ENCODE measurements at regions not wholly inside any gene's neighbourhood (a gene's known extent, or its start where the extent isn't known, plus 50 kb on each side); places are given as distances from the start of the nearest gene placed in this dataset.

DNA sequence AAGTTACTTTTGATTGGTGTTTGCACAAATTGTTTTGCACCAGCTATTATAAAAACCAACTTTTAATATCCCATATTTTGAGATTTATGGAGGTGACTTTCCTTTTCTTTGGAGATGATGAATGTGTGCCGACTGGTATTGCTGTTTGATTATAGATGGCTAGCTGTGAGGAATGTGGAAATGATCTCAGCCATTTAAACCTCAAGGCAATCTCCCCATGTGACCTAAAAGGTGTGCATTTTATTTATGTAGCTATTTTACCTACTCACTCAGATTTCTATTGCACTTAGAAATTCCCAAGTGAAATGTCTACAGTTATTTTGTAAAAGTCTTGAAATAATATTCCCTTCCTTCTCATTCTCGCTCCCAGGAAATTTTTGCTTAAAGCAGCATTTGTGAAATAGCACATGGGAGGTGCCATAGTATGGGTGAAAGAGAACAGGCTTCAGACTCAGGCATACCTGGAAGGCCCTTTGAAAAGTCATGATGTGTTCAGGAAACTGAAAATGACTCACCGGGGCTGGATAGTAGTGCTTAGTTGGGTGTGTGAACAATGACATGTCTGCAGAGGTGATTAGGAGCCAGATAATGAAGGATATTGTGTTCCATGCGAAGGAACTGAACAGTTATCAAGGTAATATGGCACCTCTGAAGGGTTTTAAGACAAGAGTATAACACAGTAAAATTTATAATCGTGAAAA, 247.6 kb downstream of the CBLL2 start:
- Histone ChIP-seq H3K36me3 (replicated peaks; ENCODE audit: low read depth, low read length) (no peaks in the 10 kb centered on the region), H3K4me2 (ENCODE audit: low read length) (no peak overlapping the region), H3K9me3 (ENCODE audit: insufficient read depth, low read length) (no peaks in the 10 kb centered on the region), H3K27ac (ENCODE audit: low read length) (no peak overlapping the region), H3K27me3 (ENCODE audit: low read depth, low read length) (no peaks in the 10 kb centered on the region), H3K79me2 (ENCODE audit: low read length) (no peaks in the 10 kb centered on the region), H2AFZ (ENCODE audit: low read depth, low read length) (no peak overlapping the region), H3K4me3 (ENCODE audit: low read length) (no peak overlapping the region), H3K4me1 (ENCODE audit: low read length) (no peaks in the 10 kb centered on the region), H4K20me1 (ENCODE audit: insufficient read depth, low read length) (no peaks in the 10 kb centered on the region), H3K9ac (ENCODE audit: low read length) (no peak overlapping the region)
- no peak for TF ChIP-seq EZH2phosphoT487 (IDR thresholded peaks at IDR 0.05; ENCODE audit: low read depth)
- TF ChIP-seq, protein P1, sequence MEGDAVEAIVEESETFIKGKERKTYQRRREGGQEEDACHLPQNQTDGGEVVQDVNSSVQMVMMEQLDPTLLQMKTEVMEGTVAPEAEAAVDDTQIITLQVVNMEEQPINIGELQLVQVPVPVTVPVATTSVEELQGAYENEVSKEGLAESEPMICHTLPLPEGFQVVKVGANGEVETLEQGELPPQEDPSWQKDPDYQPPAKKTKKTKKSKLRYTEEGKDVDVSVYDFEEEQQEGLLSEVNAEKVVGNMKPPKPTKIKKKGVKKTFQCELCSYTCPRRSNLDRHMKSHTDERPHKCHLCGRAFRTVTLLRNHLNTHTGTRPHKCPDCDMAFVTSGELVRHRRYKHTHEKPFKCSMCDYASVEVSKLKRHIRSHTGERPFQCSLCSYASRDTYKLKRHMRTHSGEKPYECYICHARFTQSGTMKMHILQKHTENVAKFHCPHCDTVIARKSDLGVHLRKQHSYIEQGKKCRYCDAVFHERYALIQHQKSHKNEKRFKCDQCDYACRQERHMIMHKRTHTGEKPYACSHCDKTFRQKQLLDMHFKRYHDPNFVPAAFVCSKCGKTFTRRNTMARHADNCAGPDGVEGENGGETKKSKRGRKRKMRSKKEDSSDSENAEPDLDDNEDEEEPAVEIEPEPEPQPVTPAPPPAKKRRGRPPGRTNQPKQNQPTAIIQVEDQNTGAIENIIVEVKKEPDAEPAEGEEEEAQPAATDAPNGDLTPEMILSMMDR (IDR thresholded peaks at IDR 0.05; ENCODE audit: low read depth, low read length): no peak

DNA sequence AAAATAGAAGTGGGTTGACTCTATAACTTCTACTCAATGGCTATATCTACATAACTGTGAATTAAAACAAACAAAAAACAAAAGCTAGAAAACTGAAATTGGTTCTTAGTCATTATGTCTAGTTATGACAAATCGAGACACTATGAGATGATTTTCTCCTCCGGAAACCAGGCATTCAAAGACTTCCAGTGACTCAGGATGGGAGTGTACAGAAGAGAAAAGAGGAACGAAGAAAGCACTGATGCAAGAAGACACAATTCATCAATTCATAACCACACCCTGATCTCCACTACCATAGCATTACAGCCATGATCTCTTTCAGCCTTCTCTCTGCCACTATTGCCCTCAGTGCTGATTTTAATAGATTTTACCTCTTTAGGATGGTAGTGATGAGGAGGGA, 253.6 kb downstream of the CBLL2 start:
- TF ChIP-seq EZH2phosphoT487 (IDR thresholded peaks at IDR 0.05; ENCODE audit: low read depth): no peak
- TF ChIP-seq, protein P1 (IDR thresholded peaks at IDR 0.05; ENCODE audit: low read depth, low read length): no peak
- no peaks in the 10 kb centered on the region for H3K36me3 ChIP-seq (replicated peaks; ENCODE audit: low read depth, low read length)
- H3K9ac ChIP-seq (ENCODE audit: low read length): no peak overlapping the region
- H3K79me2 ChIP-seq (ENCODE audit: low read length): no peaks in the 10 kb centered on the region
- no peaks in the 10 kb centered on the region for H4K20me1 ChIP-seq (ENCODE audit: insufficient read depth, low read length)
- H3K27me3 ChIP-seq (ENCODE audit: low read depth, low read length): 0 out of 2 replicates have a peak, but pooled peaks cover 3% of the 10 kb centered on the region
- peak overlapping the region; percentile 3; the same call in 1 of the 2 replicates for H3K4me3 ChIP-seq (ENCODE audit: low read length)
- H3K27ac ChIP-seq (ENCODE audit: low read length): peak overlapping the region; percentile 44; the same call in 1 of the 2 replicates
- no peak overlapping the region for H2AFZ ChIP-seq (ENCODE audit: low read depth, low read length)
- H3K9me3 ChIP-seq (ENCODE audit: insufficient read depth, low read length): no peaks in the 10 kb centered on the region
- peaks cover 19% of the 10 kb centered on the region for H3K4me1 ChIP-seq (ENCODE audit: low read length)
- peak overlapping the region; percentile 50; the same call in 1 of the 2 replicates for H3K4me2 ChIP-seq (ENCODE audit: low read length)

DNA sequence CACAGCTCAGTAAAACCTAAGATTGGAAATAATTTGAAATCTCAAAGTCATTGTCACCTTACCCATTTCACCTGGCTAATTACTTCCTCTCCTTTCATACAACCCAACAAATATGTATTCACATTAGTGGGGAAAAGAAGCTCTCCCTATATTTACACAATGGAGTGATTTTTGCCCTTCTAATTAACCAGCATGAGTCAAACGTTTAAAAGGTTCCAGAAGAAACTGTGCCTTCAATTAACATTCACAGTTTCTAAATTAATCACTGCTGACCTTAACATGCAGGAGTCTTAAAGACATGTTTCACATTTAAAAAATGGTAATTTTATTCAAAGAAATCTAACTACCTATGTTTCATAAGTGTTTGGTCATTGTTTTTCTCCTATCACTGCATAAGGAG, 254.6 kb downstream of the CBLL2 start:
- no peak overlapping the region for H3K9ac ChIP-seq (ENCODE audit: low read length)
- no peak for TF ChIP-seq EZH2phosphoT487 (IDR thresholded peaks at IDR 0.05; ENCODE audit: low read depth)
- TF ChIP-seq, protein P1 (IDR thresholded peaks at IDR 0.05; ENCODE audit: low read depth, low read length): no peak
- H2AFZ ChIP-seq (ENCODE audit: low read depth, low read length): no peak overlapping the region
- no peaks in the 10 kb centered on the region for H4K20me1 ChIP-seq (ENCODE audit: insufficient read depth, low read length)
- H3K9me3 ChIP-seq (ENCODE audit: insufficient read depth, low read length): no peaks in the 10 kb centered on the region
- H3K79me2 ChIP-seq (ENCODE audit: low read length): no peaks in the 10 kb centered on the region
- no peaks in the 10 kb centered on the region for H3K36me3 ChIP-seq (replicated peaks; ENCODE audit: low read depth, low read length)
- H3K27ac ChIP-seq (ENCODE audit: low read length): no peak overlapping the region
- peak overlapping the region; percentile 3; the same call in 1 of the 2 replicates for H3K4me3 ChIP-seq (ENCODE audit: low read length)
- H3K27me3 ChIP-seq (ENCODE audit: low read depth, low read length): 0 out of 2 replicates have a peak, but pooled peaks cover 3% of the 10 kb centered on the region
- H3K4me1 ChIP-seq (ENCODE audit: low read length): peaks cover 19% of the 10 kb centered on the region
- H3K4me2 ChIP-seq (ENCODE audit: low read length): peak overlapping the region; percentile 50

DNA sequence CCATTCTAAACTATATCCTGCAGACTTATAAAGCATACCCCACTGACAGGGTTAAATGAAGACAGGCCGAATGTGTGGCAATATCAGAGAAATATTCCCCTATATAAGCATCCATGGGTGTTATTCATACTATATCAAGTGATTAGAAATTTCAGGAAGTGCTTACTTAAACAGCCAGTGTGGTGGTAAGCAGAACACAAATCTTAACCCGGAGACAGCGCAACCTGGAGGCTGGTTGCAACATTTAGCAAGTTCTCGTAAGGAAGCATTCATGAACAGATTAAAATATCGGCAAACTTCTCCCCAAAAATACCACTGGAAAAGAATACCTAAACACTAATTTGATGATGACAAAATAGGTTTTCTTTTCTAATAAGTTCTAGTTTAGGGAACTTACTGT, 261.2 kb downstream of the CBLL2 start:
- H3K36me3 ChIP-seq (replicated peaks; ENCODE audit: low read depth, low read length): no peaks in the 10 kb centered on the region

More for the DNA sequence above, 261.2 kb downstream of the CBLL2 start:
- Histone ChIP-seq H4K20me1 (ENCODE audit: insufficient read depth, low read length) (no peaks in the 10 kb centered on the region), H3K79me2 (ENCODE audit: low read length) (no peaks in the 10 kb centered on the region), H3K27me3 (ENCODE audit: low read depth, low read length) (no peaks in the 10 kb centered on the region), H3K4me2 (ENCODE audit: low read length) (no peak overlapping the region), H3K9ac (ENCODE audit: low read length) (no peak overlapping the region), H3K27ac (ENCODE audit: low read length) (no peak overlapping the region), H3K4me3 (ENCODE audit: low read length) (no peak overlapping the region), H3K9me3 (ENCODE audit: insufficient read depth, low read length) (no peaks in the 10 kb centered on the region), H2AFZ (ENCODE audit: low read depth, low read length) (no peak overlapping the region), H3K4me1 (ENCODE audit: low read length) (no peaks in the 10 kb centered on the region)
- no peak for TF ChIP-seq EZH2phosphoT487 (IDR thresholded peaks at IDR 0.05; ENCODE audit: low read depth)
- TF ChIP-seq, protein P1 (IDR thresholded peaks at IDR 0.05; ENCODE audit: low read depth, low read length): no peak
